IPS-NIHi11 (cell line): ENCODE measurements at regions not wholly inside any gene's neighbourhood (a gene's known extent, or its start where the extent isn't known, plus 50 kb on each side); places are given as distances from the start of the nearest gene placed in this dataset.
A peak's percentile ranks its signal among the peaks of the same experiment; 100 is the strongest.

Experiments
- DNase-seq: peaks from one replicate; pipeline ENCODE4 v3.0.0; 2012; ENCODE audit warnings: mixed read lengths, low spot score

DNA sequence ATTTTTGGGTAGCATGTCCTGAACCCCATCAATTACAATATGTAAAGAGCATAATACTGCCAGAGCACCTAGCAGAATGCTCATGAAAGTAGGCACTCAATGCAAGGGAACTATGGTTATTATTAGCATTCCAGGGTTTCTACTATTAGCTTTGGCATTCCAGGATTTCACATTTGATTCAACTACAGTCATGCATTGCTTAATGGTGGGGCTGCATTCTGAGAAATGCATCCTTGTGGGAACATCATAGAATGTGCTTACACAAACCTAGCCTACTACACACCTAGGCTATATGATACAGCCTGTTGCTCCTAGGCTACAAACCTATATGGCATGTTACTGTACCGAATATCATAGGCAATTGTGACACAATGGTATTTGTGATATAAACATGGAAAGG, 247.8 kb downstream of the CD83 start:
- no peak for DNase-seq

DNA sequence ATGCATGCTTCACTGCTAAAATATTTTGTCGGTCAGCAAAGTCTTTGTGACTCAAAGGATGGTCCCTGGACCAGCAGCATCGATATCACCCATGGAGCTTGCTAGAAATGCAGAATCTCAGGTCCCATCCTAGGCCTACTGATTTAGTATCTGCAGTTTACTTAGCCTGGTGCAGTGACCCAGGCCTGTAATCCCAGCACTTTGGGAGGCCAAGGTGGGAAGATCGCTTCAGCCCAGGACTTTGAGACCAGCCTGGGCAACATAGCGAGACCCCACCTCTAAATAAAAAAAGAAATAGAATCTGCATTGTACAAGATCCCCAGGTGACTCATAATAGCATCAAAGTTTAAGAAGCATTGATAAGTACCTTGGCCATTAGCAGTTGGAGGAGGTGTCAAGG, 248.7 kb downstream of the CD83 start:
- DNase-seq = no peak

DNA sequence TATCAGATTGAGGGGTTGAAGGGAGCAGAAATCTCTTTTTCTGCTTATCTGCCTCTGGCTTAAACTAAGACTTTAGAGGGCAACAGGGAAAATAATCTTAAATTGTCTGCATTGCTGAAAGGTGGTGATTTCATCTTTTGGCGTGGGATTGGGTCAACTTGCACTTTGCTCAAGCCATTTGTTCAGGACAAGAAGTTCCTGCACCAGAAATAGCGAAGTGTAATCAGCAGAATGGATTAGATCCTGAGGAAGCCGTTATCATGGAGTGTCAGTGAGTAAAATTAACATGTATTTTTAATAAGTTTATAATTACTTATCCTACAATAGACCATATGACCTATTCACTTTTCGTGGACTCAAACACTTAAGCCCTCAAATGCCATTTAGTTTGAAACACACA, 249.3 kb downstream of the CD83 start:
- no peak for DNase-seq

DNA sequence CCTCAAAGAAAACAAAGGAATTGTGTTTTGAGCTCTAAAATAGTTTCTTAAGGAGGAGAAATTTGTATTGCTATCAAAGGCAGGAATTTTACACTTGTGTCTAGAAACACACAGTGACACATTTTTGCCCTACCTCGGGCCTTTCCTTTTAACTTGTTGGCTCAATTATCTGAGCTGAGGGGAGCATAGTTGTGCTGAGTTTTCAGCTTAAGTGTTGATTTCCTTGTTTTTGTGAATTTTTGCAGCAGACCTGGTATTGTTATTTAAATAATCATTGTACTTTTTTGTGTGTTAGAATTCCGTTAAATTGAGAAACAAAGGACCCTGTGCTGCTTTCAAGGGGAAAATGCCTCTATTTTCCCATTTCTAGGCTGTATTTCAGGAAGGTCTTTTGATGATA, 249.7 kb downstream of the CD83 start:
- peak; percentile 11 for DNase-seq

DNA sequence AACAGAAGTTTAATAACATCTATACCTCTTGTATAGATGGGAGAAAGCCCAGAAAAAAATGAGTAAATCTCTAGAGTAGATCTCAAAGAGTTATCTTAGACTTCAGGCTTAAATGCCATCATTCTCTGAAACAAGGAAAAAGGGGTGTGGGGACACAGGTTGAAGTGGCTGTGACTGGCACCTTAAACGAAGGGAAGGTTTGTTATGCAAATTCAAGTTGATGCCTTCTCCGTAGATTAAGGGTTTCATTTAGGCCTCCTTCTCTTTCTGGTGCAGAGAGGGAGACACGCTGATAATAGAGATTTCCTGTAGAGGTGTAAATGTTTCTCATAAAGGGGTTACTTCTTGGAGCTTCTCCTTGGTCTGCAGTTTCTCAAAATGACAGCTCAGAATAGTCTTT, 252.1 kb downstream of the CD83 start:
- no peak for DNase-seq

DNA sequence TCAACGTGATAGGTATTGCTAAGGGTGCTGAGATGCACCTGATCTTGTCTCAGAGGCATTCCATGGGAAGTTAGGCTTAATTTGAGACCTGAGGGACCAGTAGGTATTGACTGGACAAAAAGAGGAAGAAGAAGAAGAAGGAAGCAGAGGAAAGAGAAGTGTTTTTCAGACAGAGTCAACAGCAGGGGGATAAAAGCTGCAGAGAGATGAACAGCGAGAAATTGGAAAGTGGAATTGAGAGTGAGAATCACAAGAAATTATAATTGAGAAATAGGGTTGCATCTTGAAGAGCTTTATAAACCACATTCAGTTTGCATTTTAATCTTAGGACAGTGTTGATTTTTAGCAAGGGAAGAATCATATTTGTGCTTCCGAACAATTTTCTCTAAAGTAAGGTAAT, 254.0 kb downstream of the CD83 start:
- no peak for DNase-seq

DNA sequence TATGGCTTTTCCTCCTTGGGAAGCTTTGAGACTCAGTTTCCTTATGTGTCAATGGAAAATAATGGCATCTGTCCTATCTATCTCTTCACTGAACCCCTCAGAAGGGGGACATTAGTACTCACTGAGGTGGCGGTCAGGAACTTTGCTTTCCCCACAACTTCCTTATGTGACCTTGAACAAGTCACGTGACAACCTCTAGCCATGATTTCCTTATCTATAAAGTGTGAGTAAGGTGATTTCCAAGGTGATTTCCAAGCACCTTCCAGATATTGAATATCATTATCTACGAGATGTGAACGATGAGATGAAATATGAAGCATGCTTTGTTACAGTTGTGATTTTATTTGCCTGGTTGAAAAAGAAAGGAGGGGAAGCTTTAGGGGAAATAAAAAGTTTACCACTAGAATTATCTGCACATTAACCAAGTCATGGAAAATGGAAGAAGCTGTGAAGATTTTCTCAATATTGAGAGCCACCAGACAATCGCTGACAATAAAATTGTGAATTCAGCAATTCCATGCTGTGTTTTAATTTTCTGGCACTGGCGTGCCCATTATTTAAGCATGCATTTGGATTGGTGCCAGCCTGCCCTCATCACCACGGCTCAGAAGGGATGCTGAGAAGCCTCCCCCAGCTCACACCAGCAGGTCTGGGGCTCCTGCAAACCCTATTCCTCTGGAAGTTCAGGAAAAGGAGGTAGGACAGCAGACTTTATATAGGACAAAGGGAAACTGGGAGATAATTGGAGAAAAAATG, 255.3 kb downstream of the CD83 start:
- DNase-seq = no peak

DNA sequence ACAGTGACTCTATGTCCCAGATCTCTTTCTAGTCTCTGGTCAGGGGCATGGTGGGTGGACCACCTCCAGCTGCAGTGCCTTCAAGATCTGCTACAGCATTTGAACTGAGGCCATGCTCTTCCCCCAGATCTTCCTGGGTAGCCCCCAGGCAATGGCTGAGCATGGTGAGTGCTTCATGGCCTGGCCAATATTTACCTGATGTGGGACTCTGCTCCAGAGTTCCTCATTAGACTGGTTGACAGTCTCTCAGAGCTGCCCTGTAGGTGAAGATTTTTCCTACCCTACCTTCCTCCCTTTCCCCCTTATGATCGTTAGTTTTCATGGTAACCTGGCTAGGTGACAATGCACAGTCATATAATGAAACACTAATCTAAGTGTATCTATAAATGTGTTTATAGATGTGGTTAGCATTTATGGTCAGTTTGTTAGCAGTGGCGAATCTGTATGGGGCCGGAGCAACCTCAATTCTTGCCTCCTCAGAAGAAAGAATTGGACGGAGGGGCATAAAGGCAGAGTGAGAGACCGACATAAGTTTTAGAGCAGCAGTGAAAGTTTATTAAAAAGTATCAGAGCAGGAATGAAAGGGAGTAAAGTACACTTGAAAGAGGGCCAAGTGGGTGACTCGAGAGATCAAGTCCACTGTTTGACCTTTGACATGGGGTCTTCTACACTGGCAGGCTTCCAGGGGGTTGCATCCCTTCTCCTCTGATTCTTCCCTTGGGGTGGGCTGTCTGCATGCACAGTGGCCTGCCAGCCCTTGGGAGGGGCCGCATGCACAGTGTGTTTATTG, 256.3 kb downstream of the CD83 start:
- DNase-seq = no peak

DNA sequence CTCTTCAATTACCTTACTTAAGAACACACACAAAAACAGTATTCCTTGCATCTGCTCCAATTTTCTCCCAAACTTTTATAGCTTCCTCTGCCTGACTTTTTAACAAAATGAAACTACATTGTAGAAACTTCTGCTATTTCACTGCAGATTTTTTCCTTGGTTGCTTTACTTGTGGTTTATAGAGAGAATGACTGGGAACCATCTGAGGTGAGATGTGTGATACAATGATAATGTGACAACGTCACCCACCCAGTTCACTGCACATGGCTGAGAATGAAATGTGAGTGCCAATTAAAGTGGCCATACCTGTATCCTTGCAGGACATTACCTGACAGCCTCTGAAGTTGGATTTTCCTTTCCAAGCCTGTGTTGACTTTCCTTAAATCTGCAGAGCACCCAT, 258.4 kb downstream of the CD83 start:
- DNase-seq = no peak

DNA sequence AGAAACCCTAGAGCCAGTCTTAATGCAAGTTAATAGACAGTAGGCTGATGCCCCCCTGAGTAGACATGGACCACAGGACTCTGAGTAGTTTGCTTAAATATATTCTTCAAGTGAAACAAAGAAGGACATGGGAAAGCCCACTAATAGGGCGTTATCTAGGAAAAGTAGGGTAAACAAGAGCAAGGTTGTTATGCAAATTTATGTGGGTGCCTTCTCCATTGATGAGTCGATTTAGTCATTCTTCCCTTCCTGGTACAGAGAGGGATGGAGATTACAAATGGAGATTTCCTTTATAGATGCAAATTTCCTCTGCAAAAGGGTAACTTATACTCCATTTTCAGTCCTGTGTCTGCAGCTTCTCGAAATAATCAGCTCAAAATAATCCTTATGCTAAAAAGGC, 262.0 kb downstream of the CD83 start:
- peak; percentile 38 for DNase-seq

DNA sequence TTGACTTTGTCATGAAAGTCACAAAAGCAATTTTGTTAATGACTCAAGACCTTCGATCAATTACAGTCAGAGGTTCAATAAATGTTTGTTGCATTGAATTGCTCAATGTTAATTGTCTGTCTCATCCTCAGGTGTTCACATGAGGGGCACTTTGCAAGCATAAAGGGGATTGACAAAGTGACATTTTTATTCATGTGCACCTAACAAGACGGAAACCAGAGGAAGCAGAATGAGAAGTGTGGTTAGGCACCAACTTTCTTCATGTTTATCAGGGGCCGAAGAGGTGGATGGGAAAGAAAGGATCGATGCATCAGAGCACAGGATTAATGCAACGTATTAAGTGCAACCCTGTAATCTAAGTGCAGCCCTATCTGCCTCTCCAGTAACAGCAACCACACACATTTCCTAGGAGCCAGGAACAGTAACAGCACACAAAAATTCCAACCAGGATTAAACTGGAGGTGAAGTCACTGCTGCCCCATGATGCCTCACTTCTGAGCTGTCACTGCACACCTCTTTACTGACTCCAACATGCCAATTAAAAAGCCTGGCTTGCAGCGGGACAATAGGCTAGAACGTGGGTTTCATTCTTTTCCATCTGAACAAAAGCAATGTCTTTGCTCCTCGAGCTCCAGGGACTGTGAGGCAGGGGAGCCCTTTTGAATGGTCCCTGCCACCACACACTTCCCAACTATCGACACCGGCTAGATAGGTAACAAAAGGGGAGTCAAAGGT, 262.7 kb downstream of the CD83 start:
- peak; percentile 19 for DNase-seq

DNA sequence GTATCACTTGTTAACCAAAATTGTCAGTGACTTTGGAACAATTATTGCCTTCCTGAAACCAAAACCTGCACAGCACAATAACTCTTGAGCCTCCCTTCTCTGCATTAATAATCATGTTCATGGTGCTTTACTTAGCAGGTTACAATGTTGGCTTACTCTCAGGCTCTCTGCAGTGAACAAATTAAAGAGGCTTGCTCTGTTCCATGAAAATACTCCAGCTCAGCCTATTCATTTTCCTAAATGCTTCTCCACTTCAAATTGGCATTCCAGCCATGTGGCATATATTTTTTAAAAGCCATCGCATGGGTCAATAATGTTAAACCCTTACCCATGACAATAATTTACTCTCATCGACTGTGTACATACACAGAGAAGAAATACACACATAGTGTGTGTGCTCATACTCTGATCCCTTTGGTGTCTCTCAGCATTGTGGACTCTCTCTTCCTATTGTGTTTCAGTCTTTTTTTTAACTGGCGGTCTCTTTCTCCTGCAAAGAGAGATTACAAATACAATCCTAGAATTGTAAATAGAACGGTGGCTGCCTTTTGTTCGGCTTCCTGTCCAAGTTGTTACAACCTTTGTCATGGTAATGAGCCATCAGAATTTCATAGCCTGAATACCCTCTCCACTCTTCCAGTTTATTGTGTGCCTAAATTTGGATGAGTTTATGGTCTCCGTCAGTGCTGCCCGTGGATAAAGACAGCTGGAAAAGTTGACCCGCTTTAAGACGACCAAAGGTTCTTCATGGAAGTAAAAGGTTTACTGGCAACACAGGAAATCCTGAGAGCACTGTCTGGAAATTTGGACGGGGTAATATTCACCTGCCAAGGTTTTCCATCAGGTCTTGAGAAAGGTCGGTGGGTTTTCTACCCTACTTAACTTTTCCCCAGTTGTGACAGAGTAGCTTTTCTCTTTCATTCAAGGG, 263.6 kb downstream of the CD83 start:
- peak; percentile 29 for DNase-seq

DNA sequence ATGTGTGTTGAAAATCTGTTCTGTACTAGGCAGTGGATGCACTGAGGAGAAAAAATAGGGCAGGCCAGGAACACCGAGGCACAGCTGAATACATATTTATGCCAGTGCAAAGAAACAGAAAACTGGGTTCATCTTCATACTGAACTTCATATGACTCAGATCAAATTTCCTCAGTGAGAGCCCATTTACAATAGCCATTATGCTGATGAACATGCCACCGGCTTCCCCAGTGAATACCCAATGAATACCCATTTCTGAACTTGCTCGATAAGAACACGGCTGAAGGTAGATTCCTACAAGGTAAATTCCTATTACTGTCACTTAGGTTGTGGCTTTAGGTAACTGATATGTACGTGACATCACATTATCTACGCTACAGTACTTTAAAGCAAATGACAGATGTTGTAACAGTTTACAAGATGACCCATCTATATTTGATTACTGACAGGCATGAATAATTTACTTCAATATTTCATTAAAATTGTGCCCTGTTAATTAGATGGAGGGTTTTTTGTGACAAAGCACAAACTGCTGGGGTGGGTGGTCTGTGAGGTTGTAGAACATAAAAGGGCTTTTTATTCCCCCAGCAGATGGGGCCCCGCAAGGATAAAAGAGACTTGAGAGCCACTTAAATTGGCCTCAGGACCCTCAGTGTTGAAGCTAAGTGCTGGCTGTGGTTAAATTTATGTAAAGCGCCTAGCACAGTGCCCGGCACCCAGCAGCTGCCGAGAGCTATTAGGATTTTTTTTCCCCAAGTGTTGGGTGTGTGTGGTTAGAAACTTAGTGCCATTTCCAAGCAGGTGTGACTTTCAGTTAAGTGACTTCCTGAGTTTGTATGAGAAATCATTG, 264.5 kb downstream of the CD83 start:
- no peak for DNase-seq

DNA sequence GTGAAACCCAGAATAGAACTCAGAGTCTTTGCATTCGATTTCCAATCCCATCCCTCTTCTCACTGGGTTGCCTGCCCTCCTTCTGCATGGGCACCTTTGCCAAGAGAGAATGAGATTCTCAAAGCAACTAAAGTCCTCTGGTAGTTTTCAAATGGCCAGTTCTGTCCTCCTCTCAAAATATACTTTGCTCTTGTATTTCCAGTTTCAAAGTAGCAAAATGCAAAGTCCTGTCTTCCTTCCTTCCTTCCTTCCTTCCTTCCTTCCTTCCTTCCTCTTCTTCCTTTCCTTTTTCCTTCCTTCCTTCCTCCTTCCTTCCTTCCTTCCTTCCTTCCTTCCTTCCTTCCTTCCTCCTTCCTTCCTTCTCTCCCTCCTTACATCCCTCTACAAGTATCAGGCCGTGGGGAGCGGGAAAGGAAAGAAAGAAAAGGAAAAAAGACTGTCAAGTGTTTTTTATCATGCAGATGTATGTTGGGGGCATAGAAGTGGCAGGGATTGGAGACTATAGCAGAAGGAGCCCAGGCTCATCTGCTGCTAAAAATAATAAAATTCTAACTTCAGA, 265.2 kb downstream of the CD83 start:
- no peak for DNase-seq

DNA sequence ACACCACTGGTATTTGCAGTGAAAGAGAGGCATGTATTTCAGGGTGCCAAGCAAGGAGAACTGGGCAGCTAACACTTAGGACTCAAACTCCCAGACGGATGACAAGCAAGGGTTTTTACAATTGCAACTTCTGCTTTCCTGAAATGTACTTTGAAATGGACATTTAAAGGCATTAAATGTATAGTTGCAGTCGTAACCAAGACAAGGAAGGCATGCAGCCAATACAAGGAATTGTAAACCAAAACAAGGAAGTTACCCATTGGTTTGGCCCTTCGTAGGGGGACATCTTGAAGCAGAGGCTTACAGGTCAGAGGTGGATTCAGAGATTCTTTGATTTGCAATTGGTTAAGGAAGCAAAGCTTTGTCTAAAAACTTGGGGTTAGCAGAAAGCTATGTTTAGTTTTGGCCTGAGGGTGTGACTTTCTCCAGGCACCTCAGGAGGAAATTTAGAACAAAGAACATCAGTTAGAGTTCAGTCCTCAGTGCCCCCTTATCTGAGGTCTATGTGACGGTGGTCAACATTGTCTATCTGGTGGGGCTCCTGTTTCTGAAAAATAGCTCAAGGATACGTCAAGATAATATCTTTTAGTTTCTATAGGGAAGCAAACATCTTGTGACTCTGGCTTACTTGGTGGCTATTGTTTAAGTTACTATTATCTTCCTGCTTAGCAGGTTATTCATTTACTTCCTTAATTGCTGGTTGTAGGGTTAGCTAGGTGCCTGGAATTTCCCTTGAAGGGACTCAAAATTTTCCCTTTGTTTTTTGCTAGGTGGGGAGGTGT, 266.0 kb downstream of the CD83 start:
- DNase-seq = no peak

DNA sequence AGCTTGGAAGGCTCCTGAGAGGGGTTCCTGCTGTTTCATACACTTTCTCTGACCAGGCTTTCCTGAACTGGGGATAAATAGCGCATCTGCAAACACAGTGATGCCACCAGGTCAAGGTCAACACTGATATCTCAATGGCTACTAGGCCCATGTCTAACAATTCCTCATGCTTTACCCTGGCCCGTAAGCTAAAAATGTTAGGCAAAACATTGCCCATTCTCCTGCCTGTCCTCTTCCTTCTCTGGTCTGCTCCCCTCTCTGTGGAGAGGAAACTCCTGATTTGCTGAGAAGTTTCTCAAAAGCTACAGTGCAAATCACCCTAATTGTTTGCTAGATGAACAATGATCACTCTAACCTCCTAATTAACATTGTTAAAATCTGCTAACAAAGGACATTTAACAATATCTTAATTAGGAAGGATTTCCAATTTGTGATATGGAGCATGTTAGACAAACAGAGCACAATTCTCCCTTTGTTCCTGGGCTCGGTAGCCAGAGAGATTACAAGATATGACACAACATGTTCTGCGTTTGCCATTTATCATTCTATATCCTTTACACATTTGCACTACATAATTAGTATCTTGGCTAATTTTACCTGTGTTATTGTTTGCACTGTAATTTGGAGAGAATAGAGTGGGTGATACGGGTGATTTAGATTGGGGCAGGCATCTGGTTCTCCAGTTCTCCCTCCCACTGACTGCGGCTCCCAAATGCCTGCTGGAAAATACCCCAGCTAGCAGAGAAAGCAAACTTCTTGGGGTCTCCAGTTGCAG, 266.8 kb downstream of the CD83 start:
- DNase-seq = no peak

DNA sequence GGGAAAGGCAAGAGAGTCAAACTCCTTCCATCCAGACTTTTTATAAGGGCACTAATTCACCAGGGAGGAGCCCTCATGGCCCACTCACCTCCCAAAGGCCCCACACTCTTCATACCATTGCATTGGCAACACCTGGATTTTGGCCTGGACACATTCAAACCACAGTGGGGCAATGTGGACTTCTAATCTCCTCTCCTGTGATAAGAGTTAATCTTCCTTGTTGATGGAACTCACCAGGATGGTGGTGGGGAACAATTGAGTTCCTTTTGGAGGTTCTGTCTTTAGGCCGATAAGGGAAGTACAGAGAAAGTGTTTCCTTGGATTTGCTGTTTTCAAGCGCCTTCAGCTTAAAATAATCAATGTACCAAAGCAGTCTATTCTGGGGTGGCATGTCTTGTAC, 268.7 kb downstream of the CD83 start:
- DNase-seq = no peak

DNA sequence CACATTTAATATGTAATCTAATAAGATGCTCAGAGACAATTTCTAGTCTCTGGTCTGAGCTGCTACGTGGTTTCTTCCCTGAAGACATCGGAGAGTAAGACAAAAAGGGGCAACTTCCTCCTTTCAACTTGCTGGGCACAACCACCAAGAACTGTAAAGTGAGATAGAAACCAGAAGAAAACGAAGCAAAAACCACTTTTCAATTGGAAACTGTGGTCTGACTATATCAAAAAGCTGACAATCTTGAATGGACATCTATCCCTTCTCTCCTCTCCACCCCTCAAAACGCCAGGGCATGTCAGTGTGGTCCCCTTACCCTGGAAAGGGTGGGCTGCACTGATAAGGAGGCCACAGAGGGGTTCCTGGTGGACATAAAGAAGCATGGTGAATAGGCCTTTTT, 269.1 kb downstream of the CD83 start:
- DNase-seq = no peak

DNA sequence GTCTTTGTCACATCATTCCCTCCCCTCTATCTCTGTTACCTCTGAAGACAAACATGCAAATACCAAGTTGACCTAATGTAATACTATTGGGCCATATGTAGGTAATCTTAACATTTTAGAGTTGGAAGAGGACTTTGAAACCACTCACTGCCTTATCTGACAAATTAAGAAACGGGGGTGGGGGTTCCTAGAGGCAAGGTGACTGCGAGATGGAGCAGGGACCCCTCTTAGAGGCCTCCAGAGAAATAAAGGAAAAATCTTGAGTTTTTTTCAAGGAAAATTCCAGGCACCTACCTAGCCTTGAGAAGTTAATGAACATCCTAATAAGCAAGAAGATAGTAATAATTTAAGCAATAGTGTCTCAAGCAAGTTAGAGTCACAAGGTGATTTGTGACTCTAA, 270.8 kb downstream of the CD83 start:
- no peak for DNase-seq
